ENCODE measurements at regions not wholly inside any gene's neighbourhood (a gene's known extent, or its start where the extent isn't known, plus 50 kb on each side); places are given as distances from the start of the nearest gene placed in this dataset.

- TF ChIP-seq, protein P1, sequence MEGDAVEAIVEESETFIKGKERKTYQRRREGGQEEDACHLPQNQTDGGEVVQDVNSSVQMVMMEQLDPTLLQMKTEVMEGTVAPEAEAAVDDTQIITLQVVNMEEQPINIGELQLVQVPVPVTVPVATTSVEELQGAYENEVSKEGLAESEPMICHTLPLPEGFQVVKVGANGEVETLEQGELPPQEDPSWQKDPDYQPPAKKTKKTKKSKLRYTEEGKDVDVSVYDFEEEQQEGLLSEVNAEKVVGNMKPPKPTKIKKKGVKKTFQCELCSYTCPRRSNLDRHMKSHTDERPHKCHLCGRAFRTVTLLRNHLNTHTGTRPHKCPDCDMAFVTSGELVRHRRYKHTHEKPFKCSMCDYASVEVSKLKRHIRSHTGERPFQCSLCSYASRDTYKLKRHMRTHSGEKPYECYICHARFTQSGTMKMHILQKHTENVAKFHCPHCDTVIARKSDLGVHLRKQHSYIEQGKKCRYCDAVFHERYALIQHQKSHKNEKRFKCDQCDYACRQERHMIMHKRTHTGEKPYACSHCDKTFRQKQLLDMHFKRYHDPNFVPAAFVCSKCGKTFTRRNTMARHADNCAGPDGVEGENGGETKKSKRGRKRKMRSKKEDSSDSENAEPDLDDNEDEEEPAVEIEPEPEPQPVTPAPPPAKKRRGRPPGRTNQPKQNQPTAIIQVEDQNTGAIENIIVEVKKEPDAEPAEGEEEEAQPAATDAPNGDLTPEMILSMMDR (IDR thresholded peaks at IDR 0.05) = no peak
- peak; percentile 35 for TF ChIP-seq POLR2AphosphoS5 (IDR thresholded peaks at IDR 0.05)
Observed at GRCh38 chr6:156262014-156262413, 515.2 kb upstream of the ARID1B start.

Measured in prostate gland (tissue), 2 donors.